Renal cortex interstitium (tissue), 11 donors: ENCODE measurements at regions not wholly inside any gene's neighbourhood (a gene's known extent, or its start where the extent isn't known, plus 50 kb on each side); places are given as distances from the start of the nearest gene placed in this dataset.
"Not testable (repeated sequence)": the region's sequence is repeated elsewhere in the genome, so short reads cannot be mapped to it uniquely, and the experiment has no call there.

Experiments
- DNase-seq, 11 donors: peaks; one replicate each; pipeline ENCODE4 v3.0.0-alpha.2; 2013; ENCODE audit warnings: low read depth in 9 of 11, low spot score in 4 of 11; ENCODE audit errors: extremely low read depth in 1 of 11

DNA sequence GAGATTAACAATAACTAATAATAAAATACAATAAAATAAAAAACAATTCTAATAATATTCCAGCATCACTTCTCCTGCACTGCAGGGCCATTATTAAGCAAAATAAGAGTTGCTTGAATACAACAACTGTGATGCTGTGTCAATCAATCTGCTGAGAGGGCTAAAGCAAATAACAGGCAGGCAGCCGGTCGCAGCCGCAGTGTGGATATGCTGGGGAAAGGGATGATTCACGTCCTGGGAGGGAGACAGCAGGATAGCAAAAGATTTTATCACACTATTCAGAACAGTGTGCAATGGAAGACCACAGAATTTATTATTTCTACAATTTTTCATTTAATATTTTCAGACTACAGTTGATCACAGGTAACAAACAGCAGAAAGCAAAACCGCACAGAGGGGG lies 76.5 kb upstream of the SMARCAD1 start:
- DNase-seq, result no peak

DNA sequence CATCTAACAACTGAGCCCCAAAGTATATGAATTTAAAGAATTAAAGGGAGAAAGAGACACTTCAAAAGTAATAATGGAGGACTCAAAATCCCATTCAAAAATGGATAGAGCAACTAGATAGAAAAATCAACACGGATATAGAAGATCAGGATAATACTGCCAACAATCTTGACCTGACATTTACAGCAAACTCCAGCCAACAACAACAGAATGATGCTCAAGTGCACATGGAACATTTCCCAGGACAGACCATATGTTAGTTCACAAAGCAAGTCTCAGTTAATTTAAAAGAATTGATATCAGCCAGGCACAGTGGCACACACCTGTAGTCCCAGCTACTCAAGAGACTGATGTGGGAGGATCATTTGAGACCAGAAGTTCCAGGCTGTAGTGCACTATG lies 72.0 kb upstream of the SMARCAD1 start:
- no peak for DNase-seq

DNA sequence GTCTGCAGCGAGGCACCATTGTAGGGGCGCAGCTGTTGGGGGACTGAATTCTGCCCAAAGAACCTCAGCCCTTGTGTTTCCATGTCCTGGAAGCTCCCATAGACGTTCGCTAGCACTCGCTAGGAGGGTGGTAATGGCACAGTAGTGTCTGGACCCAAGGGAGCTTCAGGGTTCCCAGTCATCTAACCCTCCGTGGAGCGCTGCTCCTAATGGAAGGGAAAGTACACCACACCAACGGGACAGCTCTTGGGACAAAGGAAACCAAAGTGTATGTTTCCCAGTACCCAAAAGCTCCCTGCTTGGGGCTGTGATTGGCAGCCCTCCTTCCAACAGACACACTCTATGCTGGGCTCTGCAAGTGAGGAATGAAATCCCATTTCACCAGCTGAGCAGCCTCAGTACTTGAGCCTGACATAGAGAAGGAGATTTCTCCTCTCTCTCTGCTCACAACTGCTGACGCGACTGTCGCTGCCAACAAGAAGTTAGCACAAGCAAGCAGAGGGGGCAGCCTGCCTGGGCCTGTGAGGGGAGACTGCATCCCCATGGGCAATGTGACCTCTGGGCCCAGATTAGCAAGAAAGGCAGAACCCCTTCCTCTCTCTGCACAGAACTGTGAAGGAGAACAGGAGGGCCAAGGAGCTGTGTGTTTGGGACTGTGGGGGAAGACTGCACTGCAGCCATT lies 67.6 kb upstream of the SMARCAD1 start:
- DNase-seq, result no peak

DNA sequence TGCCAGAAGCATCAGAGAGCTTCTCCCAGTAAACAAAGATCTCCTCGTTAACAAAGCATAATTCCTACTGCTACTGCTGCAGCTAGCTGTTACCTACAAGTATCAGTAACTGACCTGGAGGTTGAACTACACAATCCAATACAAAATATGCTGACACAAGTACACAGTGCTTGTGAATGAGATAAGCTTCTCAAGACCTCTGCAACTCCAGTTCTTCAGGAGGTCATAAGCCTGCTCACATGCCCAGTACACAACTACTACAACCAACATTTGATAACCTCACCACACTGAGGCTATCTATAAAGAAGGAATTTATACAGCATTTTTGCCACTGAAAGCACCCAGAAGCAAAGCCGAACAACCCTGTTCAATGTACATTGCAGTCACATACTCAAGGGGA lies 66.7 kb upstream of the SMARCAD1 start:
- no peak for DNase-seq

DNA sequence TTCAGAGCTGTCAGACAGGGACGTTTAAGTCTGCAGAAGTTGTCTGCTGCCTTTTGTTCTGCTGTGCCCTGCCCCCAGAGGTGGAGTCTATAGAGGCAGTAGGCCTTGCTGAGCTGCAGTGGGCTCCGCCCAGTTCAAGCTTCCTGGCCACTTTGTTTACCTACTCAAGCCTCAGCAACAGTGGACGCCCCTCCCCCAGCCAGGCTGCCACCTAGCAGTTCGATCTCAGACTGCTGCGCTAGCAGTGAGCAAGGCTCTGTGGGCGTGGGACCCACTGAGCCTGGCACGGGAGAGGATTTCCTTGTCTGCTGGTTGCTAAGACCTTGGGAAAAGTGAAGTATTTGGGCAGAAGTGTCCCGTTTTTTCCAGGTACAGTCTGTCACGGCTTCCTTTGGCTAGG lies 59.6 kb upstream of the SMARCAD1 start:
- DNase-seq, result not testable (repeated sequence)

DNA sequence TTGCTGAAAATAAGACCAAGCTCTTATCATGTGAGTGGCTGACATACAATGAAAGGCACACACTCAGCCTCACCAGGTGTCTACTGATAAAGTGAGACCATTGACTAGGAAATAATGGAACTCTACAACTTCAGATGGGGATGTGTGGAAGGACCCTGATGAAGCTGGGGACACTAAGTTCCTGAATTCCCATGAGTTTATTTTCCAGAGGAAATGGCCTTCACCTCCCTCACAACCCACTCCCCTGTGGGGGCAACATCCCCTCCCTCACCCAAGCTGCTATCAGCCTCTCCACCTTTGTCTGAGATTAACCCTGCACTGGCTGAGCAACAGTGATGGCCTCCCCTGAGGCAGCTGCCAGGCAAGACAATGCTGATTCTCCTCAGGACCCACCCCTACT lies 55.2 kb upstream of the SMARCAD1 start:
- no peak for DNase-seq

DNA sequence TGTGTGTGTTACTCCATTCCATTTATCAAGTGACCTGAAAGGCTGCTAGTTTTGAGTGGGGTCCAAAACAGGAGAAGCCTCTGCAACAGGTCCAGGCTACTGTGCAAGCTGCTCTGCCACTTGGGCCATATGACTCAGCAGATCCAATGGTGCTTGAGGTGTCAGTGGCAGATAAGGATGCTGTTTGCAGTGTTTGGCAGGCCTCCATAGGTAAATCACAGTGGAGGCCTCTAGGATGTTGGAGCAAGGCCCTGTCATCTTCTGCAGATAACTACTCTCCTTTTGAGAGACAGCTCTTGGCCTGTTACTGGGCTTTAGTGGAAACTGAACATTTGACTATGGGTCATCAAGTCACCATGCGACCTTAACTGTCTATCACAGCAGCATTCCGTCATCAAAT lies 52.3 kb upstream of the SMARCAD1 start:
- DNase-seq, result not testable (repeated sequence)

DNA sequence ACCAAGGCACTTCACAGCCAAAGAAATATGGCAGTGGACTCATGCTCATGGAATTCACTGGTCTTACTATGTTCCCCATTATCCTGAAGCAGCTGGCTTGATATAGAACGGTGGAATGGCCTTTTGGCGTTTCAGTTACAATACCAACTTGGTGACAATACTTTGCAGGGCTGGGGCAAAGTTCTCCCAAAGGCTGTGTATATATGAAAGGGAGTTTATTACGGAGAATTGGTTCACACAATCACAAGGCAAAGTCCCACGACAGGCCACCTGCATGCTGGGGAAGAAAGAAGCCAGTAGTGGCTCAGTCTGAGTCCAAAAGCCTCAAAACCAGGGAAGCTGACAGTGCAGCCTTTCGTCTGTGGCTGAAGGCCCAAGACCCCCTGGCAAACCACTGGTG lies 50.8 kb upstream of the SMARCAD1 start:
- no peak for DNase-seq
